ENCODE measurements at regions not wholly inside any gene's neighbourhood (a gene's known extent, or its start where the extent isn't known, plus 50 kb on each side); places are given as distances from the start of the nearest gene placed in this dataset.
"Not testable (repeated sequence)": the region's sequence is repeated elsewhere in the genome, so short reads cannot be mapped to it uniquely, and the experiment has no call there.

GRCh38 chr12:9310645-9311044, 102.5 kb upstream of the PZP start:
- not testable (repeated sequence) for H3K36me3 Mint-ChIP-seq; H3K4me1 Mint-ChIP-seq; H3K9me3 Mint-ChIP-seq; H3K27me3 Mint-ChIP-seq (ENCODE audit: low read depth); H3K4me3 Mint-ChIP-seq; H3K27ac Mint-ChIP-seq; DNase-seq (ENCODE audit: low spot score in 2 of 2, unreplicated experiment in 2 of 2)

GRCh38 chr12:9309749-9310148, 101.6 kb upstream of the PZP start:
- H3K9me3 Mint-ChIP-seq; H3K4me3 Mint-ChIP-seq; H3K27ac Mint-ChIP-seq; H3K27me3 Mint-ChIP-seq (ENCODE audit: low read depth); DNase-seq (ENCODE audit: low spot score in 2 of 2, unreplicated experiment in 2 of 2); H3K4me1 Mint-ChIP-seq: not testable (repeated sequence)
- H3K36me3 Mint-ChIP-seq = peaks cover 10% of the 10 kb centered on the region

DNA sequence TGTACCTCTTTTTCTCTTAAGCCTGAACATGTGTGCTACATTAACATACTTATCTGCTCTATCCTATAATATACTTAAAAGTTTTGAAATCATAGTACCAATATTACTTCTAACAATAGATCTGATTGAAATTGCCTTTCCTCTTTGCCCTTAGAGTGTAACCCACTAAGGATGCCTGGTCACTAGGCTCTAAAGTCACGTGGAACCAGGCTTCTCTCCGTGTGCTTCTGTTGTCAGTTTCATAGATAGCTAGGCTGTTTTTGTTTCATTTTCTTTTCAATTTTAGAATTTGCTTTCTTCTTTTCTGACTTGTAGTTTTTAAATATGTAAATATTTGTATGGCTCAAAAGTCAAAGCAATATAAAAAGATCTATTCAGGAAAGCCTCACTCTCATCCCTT, 100.5 kb upstream of the PZP start:
- not testable (repeated sequence) for H3K27ac Mint-ChIP-seq

GRCh38 chr12:9308163-9308562, 100.0 kb upstream of the PZP start:
- not testable (repeated sequence) for H3K27me3 Mint-ChIP-seq (ENCODE audit: low read depth); DNase-seq (ENCODE audit: low spot score in 2 of 2, unreplicated experiment in 2 of 2); H3K4me1 Mint-ChIP-seq; H3K27ac Mint-ChIP-seq; H3K4me3 Mint-ChIP-seq; H3K9me3 Mint-ChIP-seq
- H3K36me3 Mint-ChIP-seq = peaks cover 10% of the 10 kb centered on the region

More for the DNA sequence above, 100.5 kb upstream of the PZP start:
- peaks cover 10% of the 10 kb centered on the region for H3K36me3 Mint-ChIP-seq
- not testable (repeated sequence) for H3K9me3 Mint-ChIP-seq; H3K4me1 Mint-ChIP-seq; H3K4me3 Mint-ChIP-seq; DNase-seq (ENCODE audit: low spot score in 2 of 2, unreplicated experiment in 2 of 2); H3K27me3 Mint-ChIP-seq (ENCODE audit: low read depth)

DNA sequence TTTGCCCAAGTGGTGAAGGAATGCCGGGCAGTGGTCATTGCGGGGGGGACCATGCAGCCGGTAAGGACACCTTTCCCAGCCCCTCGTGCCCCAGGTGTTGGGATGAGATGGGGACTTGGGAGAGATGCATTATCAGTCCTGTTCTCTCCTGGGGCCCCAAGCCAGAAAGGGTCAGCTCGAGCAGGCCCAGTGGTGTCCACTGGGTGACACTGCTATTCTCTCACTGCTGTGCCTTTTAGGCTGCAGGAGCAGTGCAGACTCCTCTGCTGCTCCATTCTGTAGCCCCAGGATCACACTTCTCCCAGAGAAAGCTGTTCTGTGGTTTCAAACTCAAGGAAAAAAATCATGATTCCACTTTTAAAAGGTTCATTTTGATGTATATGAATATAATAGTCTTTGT, 99.1 kb upstream of the PZP start:
- H3K27ac Mint-ChIP-seq; H3K4me3 Mint-ChIP-seq; H3K9me3 Mint-ChIP-seq; H3K27me3 Mint-ChIP-seq (ENCODE audit: low read depth); DNase-seq (ENCODE audit: low spot score in 2 of 2, unreplicated experiment in 2 of 2); H3K4me1 Mint-ChIP-seq: not testable (repeated sequence)
- H3K36me3 Mint-ChIP-seq = peaks cover 10% of the 10 kb centered on the region

GRCh38 chr12:9306004-9306403, 97.8 kb upstream of the PZP start:
- DNase-seq (ENCODE audit: low spot score in 2 of 2, unreplicated experiment in 2 of 2); H3K4me3 Mint-ChIP-seq; H3K9me3 Mint-ChIP-seq; H3K27me3 Mint-ChIP-seq (ENCODE audit: low read depth); H3K4me1 Mint-ChIP-seq; H3K27ac Mint-ChIP-seq: not testable (repeated sequence)
- peaks cover 10% of the 10 kb centered on the region for H3K36me3 Mint-ChIP-seq

GRCh38 chr12:9304540-9304939, 96.3 kb upstream of the PZP start:
- not testable (repeated sequence) for DNase-seq (ENCODE audit: low spot score in 2 of 2, unreplicated experiment in 2 of 2)

DNA sequence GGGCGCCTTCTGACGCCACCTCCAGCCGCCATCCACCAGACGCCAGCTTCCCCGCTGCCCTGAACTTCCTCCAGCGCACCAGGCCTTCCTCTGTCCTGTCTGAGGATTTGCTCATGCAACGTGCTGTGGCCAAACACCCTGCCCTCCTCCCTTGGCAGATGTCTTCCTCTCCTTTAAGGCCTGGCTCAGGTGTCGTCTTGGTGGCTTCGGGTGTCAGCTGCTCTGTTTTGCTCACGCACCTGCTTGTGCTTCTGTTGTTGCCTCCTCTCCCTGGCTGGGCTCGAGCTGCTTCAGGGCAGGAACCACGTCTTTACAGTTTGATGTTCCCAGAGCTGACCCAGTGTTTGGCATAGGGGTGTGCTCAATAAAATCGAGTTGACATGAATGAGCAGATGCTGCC, 87.7 kb upstream of the PZP start:
- H3K4me3 Mint-ChIP-seq; H3K4me1 Mint-ChIP-seq; H3K36me3 Mint-ChIP-seq; H3K27ac Mint-ChIP-seq; DNase-seq (ENCODE audit: low spot score in 2 of 2, unreplicated experiment in 2 of 2); H3K9me3 Mint-ChIP-seq; H3K27me3 Mint-ChIP-seq (ENCODE audit: low read depth): not testable (repeated sequence)

More at GRCh38 chr12:9304540-9304939, 96.3 kb upstream of the PZP start:
- H3K4me3 Mint-ChIP-seq; H3K27ac Mint-ChIP-seq; H3K9me3 Mint-ChIP-seq; H3K27me3 Mint-ChIP-seq (ENCODE audit: low read depth); H3K4me1 Mint-ChIP-seq: not testable (repeated sequence)
- peaks cover 10% of the 10 kb centered on the region for H3K36me3 Mint-ChIP-seq

DNA sequence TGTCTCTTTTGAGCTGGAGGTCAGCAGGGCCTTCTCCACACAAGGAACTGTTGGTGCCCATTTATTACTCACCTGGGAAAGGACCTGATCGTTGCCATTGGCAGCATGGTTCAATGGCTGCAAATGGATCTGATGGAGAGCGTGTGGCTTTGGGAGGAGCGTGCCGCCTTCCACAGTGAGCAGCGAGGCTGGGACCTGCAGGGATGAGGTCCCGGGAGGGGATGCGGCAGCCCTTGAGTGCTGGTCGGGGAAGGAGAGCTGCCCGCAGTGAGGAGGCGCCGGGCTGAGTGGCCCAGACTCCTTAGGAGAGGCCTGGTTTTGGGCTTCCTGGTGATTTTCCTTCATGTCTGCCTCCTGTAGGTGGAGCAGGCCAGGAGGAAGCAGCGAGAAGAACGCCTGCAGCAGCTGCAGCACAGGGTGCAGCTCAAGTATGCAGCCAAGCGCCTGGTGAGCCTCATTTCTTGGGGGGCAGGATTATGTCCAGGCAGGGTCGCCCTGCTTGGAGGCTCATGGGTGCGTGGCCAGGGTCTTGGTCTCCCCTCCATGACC, 86.0 kb upstream of the PZP start:
- H3K4me1 Mint-ChIP-seq; H3K9me3 Mint-ChIP-seq; H3K36me3 Mint-ChIP-seq; H3K4me3 Mint-ChIP-seq; H3K27ac Mint-ChIP-seq; H3K27me3 Mint-ChIP-seq (ENCODE audit: low read depth); DNase-seq (ENCODE audit: low spot score in 2 of 2, unreplicated experiment in 2 of 2): not testable (repeated sequence)

DNA sequence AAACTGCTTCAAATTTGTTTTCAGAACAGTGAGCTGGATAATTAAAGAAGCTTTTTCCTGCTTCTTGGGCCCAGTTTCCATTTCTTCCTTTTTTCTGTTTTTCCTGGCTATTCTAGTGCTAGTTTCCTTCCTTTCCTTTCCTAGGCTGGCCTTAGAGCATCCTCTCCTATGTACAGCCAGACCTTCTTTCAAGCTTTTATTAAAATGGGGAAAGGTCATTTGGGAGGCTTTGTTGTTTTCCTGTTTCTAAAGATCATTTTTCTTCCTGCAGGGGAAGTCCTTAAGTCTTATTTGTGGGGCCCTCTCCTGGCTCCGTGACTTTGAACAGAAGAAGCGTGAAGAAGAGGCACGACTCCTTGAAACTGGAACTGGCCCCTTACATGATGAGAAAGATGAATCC, 85.2 kb upstream of the PZP start:
- H3K4me3 Mint-ChIP-seq; DNase-seq (ENCODE audit: low spot score in 2 of 2, unreplicated experiment in 2 of 2); H3K9me3 Mint-ChIP-seq; H3K27me3 Mint-ChIP-seq (ENCODE audit: low read depth); H3K27ac Mint-ChIP-seq; H3K36me3 Mint-ChIP-seq; H3K4me1 Mint-ChIP-seq: not testable (repeated sequence)

GRCh38 chr12:9289984-9290383, 81.8 kb upstream of the PZP start:
- H3K36me3 Mint-ChIP-seq; H3K27me3 Mint-ChIP-seq (ENCODE audit: low read depth); H3K4me1 Mint-ChIP-seq; H3K9me3 Mint-ChIP-seq; DNase-seq (ENCODE audit: low spot score in 2 of 2, unreplicated experiment in 2 of 2); H3K4me3 Mint-ChIP-seq; H3K27ac Mint-ChIP-seq: not testable (repeated sequence)

- H3K4me1 Mint-ChIP-seq; DNase-seq (ENCODE audit: low spot score in 2 of 2, unreplicated experiment in 2 of 2); H3K27me3 Mint-ChIP-seq (ENCODE audit: low read depth); H3K36me3 Mint-ChIP-seq; H3K9me3 Mint-ChIP-seq: not testable (repeated sequence)
- peak overlapping the region; percentile 98 for H3K4me3 Mint-ChIP-seq
- H3K27ac Mint-ChIP-seq = peak overlapping the region; percentile 96
Observed at GRCh38 chr12:9284724-9285123, 76.5 kb upstream of the PZP start.

- H3K4me1 Mint-ChIP-seq; H3K9me3 Mint-ChIP-seq; H3K36me3 Mint-ChIP-seq; H3K27me3 Mint-ChIP-seq (ENCODE audit: low read depth): not testable (repeated sequence)
- peak overlapping the region; percentile 96 for H3K27ac Mint-ChIP-seq
- peak in 1 of 2 experiments; percentile 54 for DNase-seq (ENCODE audit: low spot score in 2 of 2, unreplicated experiment in 2 of 2)
- H3K4me3 Mint-ChIP-seq = peak overlapping the region; percentile 98
Observed at GRCh38 chr12:9284197-9284596, 76.0 kb upstream of the PZP start.

- H3K36me3 Mint-ChIP-seq; H3K27me3 Mint-ChIP-seq (ENCODE audit: low read depth); H3K9me3 Mint-ChIP-seq; H3K4me1 Mint-ChIP-seq: not testable (repeated sequence)
- Mint-ChIP-seq H3K4me3 (peak overlapping the region; percentile 98), H3K27ac (peak overlapping the region; percentile 95)
- peak; percentile 76 to 90 for DNase-seq (ENCODE audit: low spot score in 2 of 2, unreplicated experiment in 2 of 2)
Observed at GRCh38 chr12:9283346-9284095, 75.3 kb upstream of the PZP start.

Data from mesothelial cell of epicardium (in vitro differentiated cells).